Stimulated activated naive CD8-positive, alpha-beta T cell treated with anti-CD3 and anti-CD28 coated beads, Interleukin-15, amount 100 ng/mL, for 72 hours (primary cell): ENCODE measurements at regions not wholly inside any gene's neighbourhood (a gene's known extent, or its start where the extent isn't known, plus 50 kb on each side); places are given as distances from the start of the nearest gene placed in this dataset.

Experiments
- ATAC-seq: fragments of 150-1000 bp; cut with Tn5 transposase; 2 replicates; pipeline ENCODE4 v1.10.0; 2021; ENCODE audit warnings: mild to moderate bottlenecking, moderate library complexity
- DNase-seq, 2 donors: peaks; one replicate each; pipeline ENCODE4 v3.0.0; 2021 to 2022
- H3K27ac Mint-ChIP-seq, 2 donors: one replicate each; pipeline ENCODE4 v1.8.0; 2022; ENCODE audit warnings: mild to moderate bottlenecking in 2 of 2, mixed read lengths in 2 of 2, moderate library complexity in 2 of 2
- H3K27me3 Mint-ChIP-seq: one replicate; pipeline ENCODE4 v1.8.0; 2022; ENCODE audit warnings: mixed read lengths
- H3K4me1 Mint-ChIP-seq: one replicate; pipeline ENCODE4 v1.8.0; 2022; ENCODE audit warnings: mild to moderate bottlenecking, mixed read lengths
- H3K4me3 Mint-ChIP-seq, 2 donors: one replicate each; pipeline ENCODE4 v1.8.0; 2022; ENCODE audit warnings: mild to moderate bottlenecking in 2 of 2, mixed read lengths in 2 of 2, moderate library complexity in 1 of 2
- H3K9me3 Mint-ChIP-seq, 2 donors: one replicate each; pipeline ENCODE4 v1.8.0; 2022; ENCODE audit warnings: mixed read lengths in 2 of 2

- peaks cover 17% of the 10 kb centered on the region for H3K27me3 Mint-ChIP-seq
- ATAC-seq (no peak), DNase-seq (no peak)
- no peaks in the 10 kb centered on the region for H3K4me1 Mint-ChIP-seq
- peaks cover 0 to 5% of the 10 kb centered on the region in 2 donors for H3K9me3 Mint-ChIP-seq
- H3K4me3 Mint-ChIP-seq, result no peak overlapping the region
- no peak overlapping the region for H3K27ac Mint-ChIP-seq
Measured at GRCh38 chr12:112559784-112560183, 141.0 kb downstream of the PTPN11 start.

GRCh38 chr12:112564160-112564784 lies 145.5 kb downstream of the PTPN11 start:
- DNase-seq (no peak), ATAC-seq (no peak)
- H3K9me3 Mint-ChIP-seq, result peaks cover 0 to 5% of the 10 kb centered on the region in 2 donors
- H3K4me1 Mint-ChIP-seq, result no peaks in the 10 kb centered on the region
- no peak overlapping the region for H3K4me3 Mint-ChIP-seq
- H3K27me3 Mint-ChIP-seq, result peaks cover 27% of the 10 kb centered on the region
- H3K27ac Mint-ChIP-seq, result no peak overlapping the region

GRCh38 chr12:112568641-112569040 lies 149.9 kb downstream of the PTPN11 start:
- no peak overlapping the region for H3K27ac Mint-ChIP-seq
- no peaks in the 10 kb centered on the region for H3K4me1 Mint-ChIP-seq
- DNase-seq (no peak), ATAC-seq (no peak)
- H3K4me3 Mint-ChIP-seq, result peak overlapping the region in 1 of 2 donors; percentile 46
- peaks cover 51% of the 10 kb centered on the region for H3K27me3 Mint-ChIP-seq
- H3K9me3 Mint-ChIP-seq, result no peaks in the 10 kb centered on the region

DNA sequence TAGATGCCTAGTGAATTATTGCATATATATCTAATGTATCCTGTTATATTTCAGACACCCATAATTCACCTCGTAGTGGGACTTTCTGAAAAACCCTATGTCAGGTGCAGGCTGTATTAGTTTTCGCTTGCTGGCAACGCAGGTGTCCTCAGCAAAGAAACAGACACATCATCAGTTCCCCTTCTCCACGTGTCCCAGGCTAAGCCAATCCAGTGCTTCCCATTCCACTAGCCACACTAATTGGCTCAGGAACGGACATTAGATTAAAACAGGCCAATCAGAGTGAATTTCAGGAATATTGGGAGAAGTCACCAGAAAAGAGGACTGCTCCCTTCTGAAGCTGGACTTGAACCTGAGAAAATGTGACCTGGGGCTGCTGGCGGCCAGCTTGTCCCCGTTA lies 151.3 kb downstream of the PTPN11 start:
- H3K4me1 Mint-ChIP-seq, result no peaks in the 10 kb centered on the region
- H3K27ac Mint-ChIP-seq, result no peak overlapping the region
- no peaks in the 10 kb centered on the region for H3K9me3 Mint-ChIP-seq
- H3K27me3 Mint-ChIP-seq, result peaks cover 55% of the 10 kb centered on the region
- DNase-seq (no peak), ATAC-seq (no peak)
- H3K4me3 Mint-ChIP-seq, result no peak overlapping the region

DNA sequence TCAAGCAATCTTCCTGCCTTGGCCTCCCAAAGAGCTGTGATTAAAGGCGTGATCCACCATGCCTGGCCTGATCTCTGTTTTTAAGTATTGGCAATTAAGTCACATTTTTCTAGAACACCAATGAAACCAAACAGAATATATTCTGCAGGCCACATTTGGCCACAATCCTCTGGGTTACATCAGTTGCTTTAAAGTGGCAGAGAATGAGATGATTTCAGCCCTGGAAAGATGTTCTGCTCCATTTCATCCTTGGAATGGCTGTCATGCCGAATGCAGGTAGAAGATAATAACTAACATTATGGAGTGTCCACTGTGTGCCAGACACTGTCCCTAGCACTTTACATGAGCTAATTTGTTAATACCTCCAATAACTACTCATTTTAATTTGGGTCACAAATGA lies 154.4 kb downstream of the PTPN11 start:
- Mint-ChIP-seq H3K4me3 (no peak overlapping the region), H3K27ac (no peak overlapping the region), H3K27me3 (peaks cover 72% of the 10 kb centered on the region), H3K4me1 (no peaks in the 10 kb centered on the region), H3K9me3 (no peaks in the 10 kb centered on the region)
- no peak for ATAC-seq
- DNase-seq, result no peak

GRCh38 chr12:112574896-112575558 lies 156.3 kb downstream of the PTPN11 start:
- DNase-seq (no peak), ATAC-seq (no peak)
- Mint-ChIP-seq H3K4me1 (no peaks in the 10 kb centered on the region), H3K27me3 (peaks cover 63% of the 10 kb centered on the region), H3K4me3 (no peak overlapping the region), H3K27ac (no peak overlapping the region), H3K9me3 (no peaks in the 10 kb centered on the region)

DNA sequence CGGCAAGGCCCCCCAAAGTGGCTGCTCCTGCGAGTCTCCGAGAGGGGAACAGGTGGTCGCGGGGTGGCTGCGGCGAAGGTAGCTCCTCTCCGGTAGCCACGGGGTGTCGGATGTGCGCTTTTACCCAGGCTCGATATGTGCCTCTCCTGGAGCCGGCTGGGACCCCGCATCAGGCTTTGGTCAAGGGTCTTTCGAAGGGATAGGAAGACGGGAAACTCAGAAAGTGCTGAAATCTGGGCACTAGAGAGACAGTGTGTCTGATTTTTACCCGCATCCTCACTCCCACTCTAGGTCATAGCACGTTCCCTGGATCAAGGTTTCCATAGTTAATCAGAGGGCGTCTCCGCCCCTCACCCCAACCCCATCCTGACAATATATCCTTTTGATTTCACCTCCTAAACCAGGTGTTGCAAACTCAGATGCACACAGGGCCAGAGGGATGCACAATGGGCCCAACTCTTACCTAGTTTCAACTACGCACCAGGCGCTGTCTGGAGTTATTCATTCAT lies 156.9 kb downstream of the PTPN11 start:
- Mint-ChIP-seq H3K4me3 (no peak overlapping the region), H3K27ac (no peak overlapping the region), H3K9me3 (no peaks in the 10 kb centered on the region), H3K27me3 (peaks cover 58% of the 10 kb centered on the region), H3K4me1 (no peaks in the 10 kb centered on the region)
- ATAC-seq, result no peak
- DNase-seq, result no peak

GRCh38 chr12:112577473-112578329 lies 159.0 kb downstream of the PTPN11 start:
- DNase-seq, result no peak
- Mint-ChIP-seq H3K9me3 (no peaks in the 10 kb centered on the region), H3K4me1 (no peaks in the 10 kb centered on the region), H3K27ac (no peak overlapping the region), H3K4me3 (no peak overlapping the region), H3K27me3 (peaks cover 56% of the 10 kb centered on the region)
- ATAC-seq, result no peak

DNA sequence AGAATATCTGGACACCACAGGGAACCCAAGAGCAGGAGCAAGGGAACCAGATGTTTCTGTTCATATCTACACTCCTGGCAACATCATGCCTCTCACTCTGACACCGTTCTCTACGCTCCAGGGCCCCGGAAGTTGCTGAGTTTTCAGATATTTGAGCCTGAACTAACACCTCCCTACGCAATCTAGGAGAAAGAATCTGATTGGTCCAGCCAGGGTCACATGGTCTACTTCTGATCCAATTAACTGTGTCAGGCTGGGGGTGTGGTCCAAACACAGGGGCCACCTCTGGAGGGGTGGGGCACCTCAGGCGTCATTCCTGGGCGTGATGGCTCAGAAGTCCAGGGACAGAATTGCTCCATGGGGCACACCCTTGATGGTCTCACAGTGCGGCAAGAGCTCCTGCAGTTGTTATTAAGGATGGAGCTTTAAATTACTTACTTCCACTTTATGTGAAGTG lies 165.5 kb downstream of the PTPN11 start:
- no peak for DNase-seq

GRCh38 chr12:112586148-112586783 lies 167.5 kb downstream of the PTPN11 start:
- peaks cover 21% of the 10 kb centered on the region for H3K27me3 Mint-ChIP-seq
- no peak overlapping the region for H3K27ac Mint-ChIP-seq
- DNase-seq (no peak), ATAC-seq (no peak)
- no peak overlapping the region for H3K4me3 Mint-ChIP-seq
- H3K4me1 Mint-ChIP-seq, result no peaks in the 10 kb centered on the region
- no peaks in the 10 kb centered on the region for H3K9me3 Mint-ChIP-seq

More for the DNA sequence above, 165.5 kb downstream of the PTPN11 start:
- ATAC-seq, result no peak
- peaks cover 20% of the 10 kb centered on the region for H3K27me3 Mint-ChIP-seq
- no peak overlapping the region for H3K27ac Mint-ChIP-seq
- no peaks in the 10 kb centered on the region for H3K4me1 Mint-ChIP-seq
- H3K4me3 Mint-ChIP-seq, result no peak overlapping the region
- no peaks in the 10 kb centered on the region for H3K9me3 Mint-ChIP-seq

DNA sequence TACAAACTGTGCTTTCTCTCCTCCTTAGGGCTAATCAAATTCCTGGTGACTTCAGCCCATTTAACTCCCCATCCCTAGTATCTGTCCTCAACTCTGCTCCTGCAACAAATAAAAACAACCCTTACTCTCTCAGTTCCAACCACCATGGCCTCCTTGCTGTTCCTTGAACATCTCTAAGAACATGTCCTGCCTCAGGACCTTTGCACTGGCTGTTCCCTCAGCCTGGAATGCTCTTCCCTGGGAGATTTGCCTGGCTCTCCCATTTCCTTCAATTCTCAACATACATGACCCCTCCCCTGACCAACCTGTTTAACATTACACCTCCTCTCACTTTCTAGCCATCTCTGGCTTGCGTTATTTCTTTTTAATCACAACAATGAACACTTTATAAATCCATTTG lies 170.5 kb downstream of the PTPN11 start:
- no peaks in the 10 kb centered on the region for H3K4me1 Mint-ChIP-seq
- peaks cover 16% of the 10 kb centered on the region for H3K27me3 Mint-ChIP-seq
- ATAC-seq (no peak), DNase-seq (no peak)
- no peak overlapping the region for H3K4me3 Mint-ChIP-seq
- H3K27ac Mint-ChIP-seq, result no peak overlapping the region
- peaks cover 0 to 2% of the 10 kb centered on the region in 2 donors for H3K9me3 Mint-ChIP-seq

GRCh38 chr12:112590281-112590680 lies 171.5 kb downstream of the PTPN11 start:
- H3K9me3 Mint-ChIP-seq, result peaks cover 1 to 5% of the 10 kb centered on the region in 2 donors
- ATAC-seq, result no peak
- DNase-seq, result no peak
- peaks cover 23% of the 10 kb centered on the region for H3K27me3 Mint-ChIP-seq
- no peak overlapping the region for H3K4me3 Mint-ChIP-seq
- H3K27ac Mint-ChIP-seq, result no peak overlapping the region
- H3K4me1 Mint-ChIP-seq, result peaks cover 1% of the 10 kb centered on the region

DNA sequence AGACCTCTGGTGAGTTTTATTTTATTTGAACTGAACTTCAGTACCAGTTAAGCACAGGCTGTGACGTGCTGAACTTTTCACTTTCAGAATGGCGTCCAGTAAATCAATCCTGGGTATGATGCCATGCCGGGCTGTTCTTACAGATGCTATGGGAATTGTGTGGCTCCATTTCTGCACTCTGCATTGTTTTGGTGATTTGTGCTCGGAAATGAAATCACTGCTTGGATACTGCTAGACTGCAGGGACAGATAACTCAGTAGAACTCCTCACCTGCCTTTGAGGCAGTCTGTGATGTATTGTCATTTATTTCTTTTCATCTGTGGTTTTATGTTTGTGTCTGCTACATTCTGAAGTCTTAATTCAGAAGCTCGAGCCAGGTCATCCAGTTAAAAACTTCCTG lies 172.7 kb downstream of the PTPN11 start:
- Mint-ChIP-seq H3K27me3 (peaks cover 35% of the 10 kb centered on the region), H3K4me3 (no peak overlapping the region), H3K4me1 (peaks cover 6% of the 10 kb centered on the region), H3K27ac (no peak overlapping the region), H3K9me3 (peaks cover 5 to 7% of the 10 kb centered on the region in 2 donors)
- DNase-seq (no peak), ATAC-seq (no peak)

GRCh38 chr12:112595410-112595809 lies 176.7 kb downstream of the PTPN11 start:
- ATAC-seq (no peak), DNase-seq (no peak)
- peaks cover 6% of the 10 kb centered on the region for H3K4me1 Mint-ChIP-seq

DNA sequence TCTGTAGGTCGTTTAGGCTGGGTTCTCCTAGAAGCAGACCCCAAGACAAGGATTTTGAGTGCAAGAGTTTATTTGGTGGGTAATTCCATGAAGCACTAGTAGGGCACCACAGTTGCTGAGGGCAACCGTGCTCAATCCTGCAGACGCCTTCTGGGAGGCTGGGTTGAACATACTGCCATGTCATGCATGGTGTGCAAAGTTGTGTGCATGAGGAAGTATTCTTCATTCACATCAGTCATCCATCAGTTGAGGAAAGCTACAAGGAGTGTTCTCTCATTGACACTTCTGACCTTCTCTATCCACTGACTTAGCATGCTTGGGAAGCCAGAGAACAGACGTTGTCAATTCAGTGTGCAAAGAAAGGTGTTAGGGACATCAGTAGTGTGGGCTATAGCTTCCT lies 179.2 kb downstream of the PTPN11 start:
- Mint-ChIP-seq H3K9me3 (peaks cover 11 to 16% of the 10 kb centered on the region in 2 donors), H3K4me1 (peaks cover 6% of the 10 kb centered on the region), H3K27ac (no peak overlapping the region), H3K27me3 (peaks cover 74% of the 10 kb centered on the region), H3K4me3 (no peak overlapping the region)
- ATAC-seq (no peak), DNase-seq (no peak)

More at GRCh38 chr12:112595410-112595809, 176.7 kb downstream of the PTPN11 start:
- Mint-ChIP-seq H3K9me3 (peaks cover 7 to 11% of the 10 kb centered on the region in 2 donors), H3K27ac (no peak overlapping the region), H3K4me3 (no peak overlapping the region), H3K27me3 (peaks cover 57% of the 10 kb centered on the region)
